ENCODE measurements at regions not wholly inside any gene's neighbourhood (a gene's known extent, or its start where the extent isn't known, plus 50 kb on each side); places are given as distances from the start of the nearest gene placed in this dataset.

GRCh38 chr2:56476509-56477071 lies 292.8 kb downstream of the CCDC85A start:
- no peak for ATAC-seq
- TF ChIP-seq PPARA (CRISPR knock-in tag; IDR thresholded peaks at IDR 0.05; ENCODE audit: borderline replicate concordance) (no peak), ZFP30 (CRISPR knock-in tag; IDR thresholded peaks at IDR 0.05) (no peak), ARNTL (CRISPR knock-in tag; IDR thresholded peaks at IDR 0.05; ENCODE audit: borderline replicate concordance, low read depth) (no peak), OSR1 (CRISPR knock-in tag; IDR thresholded peaks at IDR 0.05) (no peak), POU6F1 (CRISPR knock-in tag; IDR thresholded peaks at IDR 0.05; ENCODE audit: borderline replicate concordance, low read depth) (no peak), ZFP3 (CRISPR knock-in tag; IDR thresholded peaks at IDR 0.05) (no peak), TCF4 (CRISPR knock-in tag; IDR thresholded peaks at IDR 0.05; ENCODE audit: borderline replicate concordance) (no peak), ESRRG (CRISPR knock-in tag; IDR thresholded peaks at IDR 0.05) (no peak), ISL1 (CRISPR knock-in tag; IDR thresholded peaks at IDR 0.05) (no peak), ZNF70 (CRISPR knock-in tag; IDR thresholded peaks at IDR 0.05) (no peak), GLIS3 (CRISPR knock-in tag; IDR thresholded peaks at IDR 0.05) (no peak), ZC3H10 (CRISPR knock-in tag; IDR thresholded peaks at IDR 0.05) (no peak), RARB (CRISPR knock-in tag; IDR thresholded peaks at IDR 0.05) (no peak), TOX (CRISPR knock-in tag; IDR thresholded peaks at IDR 0.05; ENCODE audit: borderline replicate concordance) (no peak)

- ATAC-seq: no peak
- no peak for TF ChIP-seq GLIS3 (CRISPR knock-in tag; IDR thresholded peaks at IDR 0.05)
- TF ChIP-seq ESRRG (CRISPR knock-in tag; IDR thresholded peaks at IDR 0.05): no peak
- TF ChIP-seq TCF4 (CRISPR knock-in tag; IDR thresholded peaks at IDR 0.05; ENCODE audit: borderline replicate concordance): no peak
- TF ChIP-seq ARNTL (CRISPR knock-in tag; IDR thresholded peaks at IDR 0.05; ENCODE audit: borderline replicate concordance, low read depth): no peak
- no peak for TF ChIP-seq PPARA (CRISPR knock-in tag; IDR thresholded peaks at IDR 0.05; ENCODE audit: borderline replicate concordance)
- no peak for TF ChIP-seq ZNF8 (CRISPR knock-in tag; IDR thresholded peaks at IDR 0.05)
- no peak for TF ChIP-seq PATZ1 (CRISPR knock-in tag; IDR thresholded peaks at IDR 0.05; ENCODE audit: borderline replicate concordance)
- no peak for TF ChIP-seq OSR1 (CRISPR knock-in tag; IDR thresholded peaks at IDR 0.05)
- no peak for TF ChIP-seq TOX (CRISPR knock-in tag; IDR thresholded peaks at IDR 0.05; ENCODE audit: borderline replicate concordance)
- TF ChIP-seq ZFP3 (CRISPR knock-in tag; IDR thresholded peaks at IDR 0.05): no peak
- no peak for TF ChIP-seq POU6F1 (CRISPR knock-in tag; IDR thresholded peaks at IDR 0.05; ENCODE audit: borderline replicate concordance, low read depth)
- TF ChIP-seq ISL1 (CRISPR knock-in tag; IDR thresholded peaks at IDR 0.05): no peak
- TF ChIP-seq ZNF70 (CRISPR knock-in tag; IDR thresholded peaks at IDR 0.05): no peak
- no peak for TF ChIP-seq ZNF565 (CRISPR knock-in tag; conservative IDR thresholded peaks at IDR 0.05; ENCODE audit: low read depth)
- TF ChIP-seq CREB5 (CRISPR knock-in tag; IDR thresholded peaks at IDR 0.05; ENCODE audit: low read depth): no peak
- TF ChIP-seq ZFP30 (CRISPR knock-in tag; IDR thresholded peaks at IDR 0.05): no peak
- TF ChIP-seq RARB (CRISPR knock-in tag; IDR thresholded peaks at IDR 0.05): no peak
- TF ChIP-seq CSDC2 (CRISPR knock-in tag; IDR thresholded peaks at IDR 0.05): no peak
Observed at GRCh38 chr2:56478027-56478426, 294.2 kb downstream of the CCDC85A start.

- no peak for ATAC-seq
- no peak for TF ChIP-seq GLIS3 (CRISPR knock-in tag; IDR thresholded peaks at IDR 0.05)
- TF ChIP-seq POU6F1 (CRISPR knock-in tag; IDR thresholded peaks at IDR 0.05; ENCODE audit: borderline replicate concordance, low read depth): no peak
- no peak for TF ChIP-seq RARB (CRISPR knock-in tag; IDR thresholded peaks at IDR 0.05)
- no peak for TF ChIP-seq ZNF565 (CRISPR knock-in tag; conservative IDR thresholded peaks at IDR 0.05; ENCODE audit: low read depth)
- TF ChIP-seq ZNF8 (CRISPR knock-in tag; IDR thresholded peaks at IDR 0.05): no peak
- TF ChIP-seq PPARA (CRISPR knock-in tag; IDR thresholded peaks at IDR 0.05; ENCODE audit: borderline replicate concordance): no peak
- TF ChIP-seq ZFP30 (CRISPR knock-in tag; IDR thresholded peaks at IDR 0.05): no peak
- no peak for TF ChIP-seq BACH2 (CRISPR knock-in tag; IDR thresholded peaks at IDR 0.05; ENCODE audit: borderline replicate concordance)
- TF ChIP-seq ZNF70 (CRISPR knock-in tag; IDR thresholded peaks at IDR 0.05): no peak
- TF ChIP-seq TCF4 (CRISPR knock-in tag; IDR thresholded peaks at IDR 0.05; ENCODE audit: borderline replicate concordance): no peak
- no peak for TF ChIP-seq ZFP3 (CRISPR knock-in tag; IDR thresholded peaks at IDR 0.05)
- TF ChIP-seq SNAI2 (CRISPR knock-in tag; IDR thresholded peaks at IDR 0.05): no peak
- no peak; the same call in 1 of the 2 replicates for TF ChIP-seq OSR1 (CRISPR knock-in tag; IDR thresholded peaks at IDR 0.05)
- no peak for TF ChIP-seq CSDC2 (CRISPR knock-in tag; IDR thresholded peaks at IDR 0.05)
- no peak for TF ChIP-seq TSHZ2 (CRISPR knock-in tag; IDR thresholded peaks at IDR 0.05)
- no peak for TF ChIP-seq CREB5 (CRISPR knock-in tag; IDR thresholded peaks at IDR 0.05; ENCODE audit: low read depth)
Observed at GRCh38 chr2:56483081-56483480, 299.3 kb downstream of the CCDC85A start.

Measured in SK-N-SH treated with all-trans-retinoic acid at 6 μM for 48 hours (cell line).